ENCODE measurements at regions not wholly inside any gene's neighbourhood (a gene's known extent, or its start where the extent isn't known, plus 50 kb on each side); places are given as distances from the start of the nearest gene placed in this dataset.

GRCh38 chr6:16841241-16841640 lies 80.0 kb upstream of the ATXN1 start:
- TF ChIP-seq ZBTB33 (IDR thresholded peaks at IDR 0.05) (no peak), MAX (IDR thresholded peaks at IDR 0.05; ENCODE audit: low read depth, low read length) (no peak), JUND (IDR thresholded peaks at IDR 0.05; ENCODE audit: low read depth, low read length) (no peak), RBBP5 (conservative IDR thresholded peaks at IDR 0.05) (no peak)
